K562 (cell line): ENCODE measurements at regions not wholly inside any gene's neighbourhood (a gene's known extent, or its start where the extent isn't known, plus 50 kb on each side); places are given as distances from the start of the nearest gene placed in this dataset.

Experiments used
- ATAC-seq: fragments of 200-7000 bp; cut with Tn5 transposase; 3 replicates; pipeline ENCODE4 v1.9.1; 2020; ENCODE audit warnings: moderate library complexity
- BruUV-seq: library from RNA; stranded (reverse); fragments of 400-500 nt; replicated peaks from 2 replicates; lab custom pipeline; 2021; lab: Mats Ljungman, UMichigan
- CTCF ChIA-PET: fragments of 300-600 bp; formaldehyde crosslinking; extraction: SDS; loops from one replicate; lab custom pipeline; 2021; ENCODE audit warnings: low intra/inter-chr PET ratio; lab: Yijun Ruan, JAX
- POLR2A ChIA-PET: fragments of 300-600, 350-650 bp; sonication (Branson Sonifier 250); formaldehyde crosslinking; extraction: SDS; loops from one replicate; lab custom pipeline; 2021; ENCODE audit warnings: antibody characterized with exemption, inconsistent platforms; lab: Yijun Ruan, JAX
- DNase-seq, 4 experiments: peaks; one replicate each; pipeline versions ENCODE4 v3.0.0 to v3.0.0-alpha.2; 2011 to 2018; ENCODE audit warnings: low spot score in 3 of 4, mixed read lengths in 3 of 4; ENCODE audit errors: extremely low read depth in 1 of 4
- FAIRE-seq: peaks from 2 replicates; lab custom pipeline; 2011; peaks lifted over from hg19 to GRCh38; lab: Jason Lieb, UNC
- H2AFZ ChIP-seq: 2 replicates; pipeline ENCODE4 v1.6.0; 2011; ENCODE audit warnings: low read depth, low read length, control low read depth, inconsistent platforms
- H3K27ac ChIP-seq: fragments of 200-600 bp; 3 replicates; pipeline ENCODE4 v1.8.0; 2011; ENCODE audit warnings: low read depth, mild to moderate bottlenecking, control low read depth, inconsistent platforms, low read length, moderate library complexity, mixed read lengths; ENCODE audit errors: extremely low read depth
- H3K27me3 ChIP-seq, 2 experiments: fragments of 300-600 bp in 1 of 2; 2 replicates in 1 of 2; 3 replicates in 1 of 2; pipeline versions ENCODE4 v1.6.0 to v1.8.0; 2011; ENCODE audit warnings: inconsistent platforms in 2 of 2, low read length in 2 of 2, mild to moderate bottlenecking in 1 of 2, mixed read lengths in 1 of 2, moderate library complexity in 1 of 2; ENCODE audit not compliant: control insufficient read depth in 2 of 2, insufficient read depth in 2 of 2
- H3K36me3 ChIP-seq: fragments of 300-600 bp; 3 replicates; pipeline ENCODE4 v1.8.0; 2011; ENCODE audit warnings: mild to moderate bottlenecking, low read length, inconsistent platforms; ENCODE audit not compliant: control insufficient read depth, insufficient read depth
- H3K4me1 ChIP-seq, 2 experiments: fragments of 200-600 bp in 1 of 2; replicated peaks in 1 of 2; 2 replicates in 1 of 2; 3 replicates in 1 of 2; pipeline versions ENCODE4 v1.5.1 to v1.8.0; 2011; ENCODE audit warnings: inconsistent platforms in 2 of 2, low read length in 2 of 2, mild to moderate bottlenecking in 1 of 2, mixed read lengths in 1 of 2, moderate library complexity in 1 of 2; ENCODE audit not compliant: control insufficient read depth in 2 of 2, insufficient read depth in 2 of 2
- H3K4me2 ChIP-seq: 2 replicates; pipeline ENCODE4 v1.6.1; 2011; ENCODE audit warnings: low read length, control low read depth, inconsistent platforms, mixed read lengths; ENCODE audit not compliant: insufficient read depth
- H3K4me3 ChIP-seq: fragments of 200-600 bp; sonication (generic), shearing (Covaris generic); 2 replicates; pipeline ENCODE4 v1.5.1; 2016; ENCODE audit warnings: control low read depth, inconsistent platforms
- H3K79me2 ChIP-seq: fragments of 200-600 bp; 3 replicates; pipeline ENCODE4 v1.8.0; 2011; ENCODE audit warnings: low read length, inconsistent platforms; ENCODE audit not compliant: control insufficient read depth, insufficient read depth
- H3K9ac ChIP-seq, 2 experiments: 2 replicates each; pipeline versions ENCODE4 v1.6.0 to v1.6.1; 2011; ENCODE audit warnings: low read depth in 2 of 2, low read length in 2 of 2, control low read depth in 1 of 2, inconsistent platforms in 1 of 2, mild to moderate bottlenecking in 1 of 2, mixed read lengths in 1 of 2; ENCODE audit not compliant: insufficient read depth in 1 of 2
- H3K9me1 ChIP-seq: one replicate; pipeline ENCODE4 v1.6.0; 2011; ENCODE audit warnings: inconsistent platforms, mild to moderate bottlenecking, low read length, moderate library complexity; ENCODE audit not compliant: control insufficient read depth, insufficient read depth
- H3K9me3 ChIP-seq: replicated peaks from 2 replicates; pipeline ENCODE4 v1.5.1; 2011; ENCODE audit warnings: low read depth, low read length, inconsistent platforms; ENCODE audit not compliant: control insufficient read depth, insufficient read depth
- H4K20me1 ChIP-seq: replicated peaks from 2 replicates; pipeline ENCODE4 v1.6.1; 2011; ENCODE audit warnings: low read length, inconsistent platforms, mixed read lengths; ENCODE audit not compliant: control insufficient read depth, insufficient read depth
- NR3C1 ChIP-seq: sonication (generic); formaldehyde crosslinking; IDR thresholded peaks from 2 replicates; pipeline ENCODE4 v1.8.1; 2022; ENCODE audit warnings: missing genetic modification reagents
- PPARD ChIP-seq: fragments of 250-450 bp; sonication (Bioruptor Pico); IDR thresholded peaks from 2 replicates; pipeline ENCODE4 v1.8.0; 2022; ENCODE audit warnings: inconsistent platforms, mild to moderate bottlenecking, moderate library complexity
- WGBS: fragments of 100-300 bp; shearing (Covaris generic); methylation state at CpG from one replicate; pipeline ENCODE4 v1.1.6; 2016; ENCODE audit warnings: low coverage, mixed read lengths; ENCODE audit not compliant: insufficient coverage; ENCODE audit errors: missing lambda C conversion rate; 5-methylcytosine and 5-hydroxymethylcytosine counted together
- in situ Hi-C: fragments of 300-500 bp; cut with MboI; formaldehyde crosslinking; loops from 4 replicates; pipeline ENCODE4 v1.15.0; 2018; ENCODE audit warnings: inconsistent platforms, mixed read lengths
- intact Hi-C: fragments of 100-400 bp; cut with micrococcal nuclease; formaldehyde crosslinking; loops from 2 replicates; pipeline ENCODE4 v1.14.2; 2022
- TF ChIP-seq, protein P1 (sequence below), 2 experiments: fragments of 450-650 bp; conservative IDR thresholded peaks; 2 replicates each; pipeline ENCODE4 v1.6.1; 2017; ENCODE audit warnings: mild to moderate bottlenecking in 2 of 2, moderate library complexity in 2 of 2

GRCh38 chr17:72021417-72022041, 99.3 kb upstream of the SOX9 start:
- ATAC-seq (no peak), DNase-seq (no peak), FAIRE-seq (no peak)
- Histone ChIP-seq H3K9me3 (no peaks in the 10 kb centered on the region), H3K79me2 (no peaks in the 10 kb centered on the region), H3K36me3 (no peaks in the 10 kb centered on the region), H3K9ac (no peak overlapping the region), H3K4me3 (no peak overlapping the region), H2AFZ (no peak overlapping the region), H3K4me2 (no peak overlapping the region), H3K4me1 (no peaks in the 10 kb centered on the region), H3K27ac (no peak overlapping the region), H3K9me1 (no peaks in the 10 kb centered on the region), H4K20me1 (no peaks in the 10 kb centered on the region), H3K27me3 (no peaks in the 10 kb centered on the region)
- POLR2A ChIA-PET = no interaction called here
- CTCF ChIA-PET = no interaction called here
- 0% methylated on average over 3 of the region's 3 CpGs for WGBS
- in situ Hi-C loops (no loop called here), intact Hi-C loops (no loop called here)
- BruUV-seq = no TSS peak
- TF ChIP-seq, protein P1, sequence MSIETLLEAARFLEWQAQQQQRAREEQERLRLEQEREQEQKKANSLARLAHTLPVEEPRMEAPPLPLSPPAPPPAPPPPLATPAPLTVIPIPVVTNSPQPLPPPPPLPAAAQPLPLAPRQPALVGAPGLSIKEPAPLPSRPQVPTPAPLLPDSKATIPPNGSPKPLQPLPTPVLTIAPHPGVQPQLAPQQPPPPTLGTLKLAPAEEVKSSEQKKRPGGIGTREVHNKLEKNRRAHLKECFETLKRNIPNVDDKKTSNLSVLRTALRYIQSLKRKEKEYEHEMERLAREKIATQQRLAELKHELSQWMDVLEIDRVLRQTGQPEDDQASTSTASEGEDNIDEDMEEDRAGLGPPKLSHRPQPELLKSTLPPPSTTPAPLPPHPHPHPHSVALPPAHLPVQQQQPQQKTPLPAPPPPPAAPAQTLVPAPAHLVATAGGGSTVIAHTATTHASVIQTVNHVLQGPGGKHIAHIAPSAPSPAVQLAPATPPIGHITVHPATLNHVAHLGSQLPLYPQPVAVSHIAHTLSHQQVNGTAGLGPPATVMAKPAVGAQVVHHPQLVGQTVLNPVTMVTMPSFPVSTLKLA (conservative IDR thresholded peaks at IDR 0.05) = no peak
- no peak for TF ChIP-seq NR3C1 (CRISPR knock-in tag)
- no peak for TF ChIP-seq PPARD
